LoVo (cell line): ENCODE measurements at regions not wholly inside any gene's neighbourhood (a gene's known extent, or its start where the extent isn't known, plus 50 kb on each side); places are given as distances from the start of the nearest gene placed in this dataset.

Experiments
- DNase-seq: peaks from one replicate; pipeline ENCODE4 v3.0.0-alpha.2; 2016; ENCODE audit warnings: low spot score

DNA sequence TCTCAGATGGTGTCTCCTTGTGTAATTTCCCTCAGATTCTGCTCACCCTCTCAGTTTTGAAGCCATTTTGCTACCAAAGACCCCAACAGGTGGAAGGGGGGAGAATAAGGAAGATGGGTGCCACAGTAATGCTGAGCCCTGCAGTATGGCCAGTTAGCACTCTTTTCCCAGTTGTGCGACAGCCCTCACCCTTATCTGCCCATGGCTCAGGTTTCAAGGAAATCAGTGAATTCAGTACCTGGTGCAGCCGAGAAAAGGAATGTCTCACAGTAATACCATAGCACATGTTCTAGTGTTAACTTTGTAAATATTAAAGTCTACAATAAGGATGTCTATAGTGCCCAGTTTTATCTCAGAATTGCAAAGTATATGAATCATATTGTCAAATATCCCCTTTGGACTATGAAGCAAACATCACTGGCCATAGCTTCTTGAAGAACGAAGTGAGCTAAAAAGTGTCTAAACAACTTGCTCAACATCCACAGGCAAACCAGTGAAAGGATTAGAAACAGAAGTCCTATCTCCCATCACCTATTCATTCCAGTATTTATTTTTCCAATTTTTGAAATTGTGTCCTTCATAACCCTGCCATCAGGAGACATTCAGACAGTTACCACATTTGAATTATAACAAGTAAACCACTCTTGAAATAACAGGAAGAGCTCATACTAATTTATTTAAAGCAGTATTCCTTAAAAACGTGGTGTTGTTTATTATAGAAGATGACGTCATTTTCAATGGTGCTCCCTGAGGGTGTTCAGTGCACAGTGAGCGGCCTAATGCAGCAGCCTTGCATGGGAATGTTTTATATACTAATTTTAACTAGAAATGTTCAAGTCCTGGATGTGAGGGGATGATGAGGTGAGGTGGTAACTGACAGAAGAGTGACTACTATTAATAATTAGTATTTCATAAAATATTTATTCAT is 366.2 kb downstream of the TFAP2A start:
- no peak for DNase-seq

DNA sequence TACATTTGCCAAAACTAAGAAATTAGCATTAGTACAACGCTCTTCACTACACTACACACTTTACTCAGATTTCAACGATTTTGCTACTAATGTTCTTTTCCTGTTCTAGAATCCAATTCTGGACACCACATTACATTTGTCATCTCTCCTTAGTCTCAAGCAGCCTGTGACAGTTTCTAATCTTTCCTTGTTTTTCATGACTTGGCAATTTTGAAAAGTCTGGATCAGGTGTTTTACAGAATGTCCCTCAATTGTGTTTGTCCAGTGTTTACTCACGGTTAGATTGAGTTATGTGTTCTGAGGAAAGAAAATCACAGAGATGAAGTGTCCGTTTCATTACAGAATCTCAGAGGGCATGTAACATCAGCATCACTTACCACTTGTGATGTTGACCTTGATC is 372.6 kb downstream of the TFAP2A start:
- DNase-seq: no peak

DNA sequence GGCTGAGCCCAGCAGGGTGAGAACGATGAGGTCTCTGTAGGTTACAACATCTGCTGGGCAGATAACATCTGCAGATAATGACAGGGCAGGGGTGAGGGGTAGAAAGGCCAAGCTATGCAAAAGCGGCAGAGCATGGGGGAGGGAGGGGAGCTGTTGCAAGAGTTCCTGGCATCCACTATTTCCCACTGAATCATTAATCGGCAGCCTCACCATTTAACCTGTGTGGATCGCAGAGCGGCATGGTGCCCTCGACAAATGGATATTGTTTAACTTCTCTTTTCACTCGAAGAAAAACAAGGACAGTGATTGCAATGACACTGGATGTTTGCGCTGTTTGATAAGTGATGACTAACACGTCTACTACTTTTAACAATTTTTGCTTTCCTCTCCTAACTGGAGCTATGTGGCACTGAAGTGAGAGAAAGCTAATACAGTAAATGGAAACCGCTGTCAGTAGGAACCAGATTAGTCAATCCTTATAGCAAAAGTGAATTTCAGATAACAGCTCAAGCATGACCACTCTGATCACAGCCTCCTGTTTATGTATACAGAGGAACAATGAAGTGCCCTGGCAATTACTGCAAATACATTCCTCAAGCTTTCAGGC is 381.5 kb downstream of the TFAP2A start:
- peak; percentile 2 for DNase-seq

GRCh38 chr6:10031617-10032016 is 383.3 kb downstream of the TFAP2A start:
- no peak for DNase-seq

GRCh38 chr6:10030942-10031537 is 383.8 kb downstream of the TFAP2A start:
- DNase-seq: peak; percentile 37

GRCh38 chr6:10028222-10028621 is 386.7 kb downstream of the TFAP2A start:
- no peak for DNase-seq

DNA sequence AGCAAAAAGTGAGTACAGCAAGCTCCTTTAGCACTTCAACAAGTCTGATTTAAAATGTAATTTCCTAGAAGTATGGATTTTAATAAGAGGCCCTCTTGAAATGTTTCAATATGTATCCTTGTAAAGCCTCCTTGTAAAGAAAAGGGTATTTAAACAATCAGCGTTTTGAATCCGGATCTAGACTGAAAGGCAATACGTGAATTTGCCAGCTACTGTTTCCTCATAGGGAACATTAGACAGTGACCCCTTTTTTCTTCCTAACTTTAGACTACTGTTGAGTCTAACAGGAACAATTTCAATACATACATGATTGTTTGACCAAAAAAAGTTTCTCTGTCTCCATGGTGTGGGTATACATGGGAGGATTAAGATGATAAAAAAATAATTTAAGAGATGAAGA is 395.0 kb downstream of the TFAP2A start:
- no peak for DNase-seq

- DNase-seq: no peak
Observed at GRCh38 chr6:10014557-10014956, 400.3 kb downstream of the TFAP2A start.

DNA sequence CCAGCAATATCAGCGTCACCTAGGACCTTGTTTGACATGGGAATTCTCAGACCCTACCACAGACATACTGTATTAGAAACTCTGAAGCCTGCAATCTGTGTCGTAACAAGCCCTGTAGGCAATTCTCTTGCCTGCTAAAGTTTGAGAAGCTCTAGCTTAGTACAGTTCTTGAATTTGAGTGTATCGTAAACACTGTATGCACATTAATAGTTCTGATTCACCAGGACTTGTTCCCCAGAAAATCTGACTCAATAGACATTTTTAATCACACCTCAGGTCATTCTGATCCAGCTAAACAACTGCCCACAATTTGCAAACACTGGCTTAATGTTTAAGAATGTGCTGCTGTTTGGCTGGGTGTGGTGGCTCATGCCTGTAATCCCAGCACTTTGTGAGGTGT is 414.3 kb downstream of the TFAP2A start:
- DNase-seq: no peak

GRCh38 chr6:9999796-10000195 is 415.1 kb downstream of the TFAP2A start:
- DNase-seq: no peak

- no peak for DNase-seq
Observed at GRCh38 chr6:9986273-9986672, 428.6 kb downstream of the TFAP2A start.

GRCh38 chr6:9985481-9985880 is 429.4 kb downstream of the TFAP2A start:
- no peak for DNase-seq

- no peak for DNase-seq
Observed at GRCh38 chr6:9984607-9985006, 430.3 kb downstream of the TFAP2A start.

- DNase-seq: no peak
Observed at GRCh38 chr6:9983168-9983567, 431.7 kb downstream of the TFAP2A start.

DNA sequence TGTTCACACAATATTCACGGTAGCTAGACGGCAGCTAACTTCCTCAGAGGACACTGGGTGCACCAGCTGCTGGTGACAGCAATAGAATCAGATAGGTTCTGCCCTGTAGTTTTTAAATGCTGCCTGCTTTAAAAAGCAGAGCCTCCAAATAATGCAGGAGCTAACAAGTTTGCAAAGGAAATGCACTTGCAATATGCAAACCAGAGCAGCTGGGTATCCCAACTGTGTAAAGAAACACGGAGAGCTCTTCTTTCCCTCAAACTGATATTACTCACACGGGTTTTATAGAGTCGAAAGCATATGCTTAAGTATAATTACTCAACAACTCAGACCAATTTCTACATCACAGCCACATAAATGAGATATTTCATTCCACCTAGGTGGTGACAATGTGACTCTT is 432.7 kb downstream of the TFAP2A start:
- no peak for DNase-seq

DNA sequence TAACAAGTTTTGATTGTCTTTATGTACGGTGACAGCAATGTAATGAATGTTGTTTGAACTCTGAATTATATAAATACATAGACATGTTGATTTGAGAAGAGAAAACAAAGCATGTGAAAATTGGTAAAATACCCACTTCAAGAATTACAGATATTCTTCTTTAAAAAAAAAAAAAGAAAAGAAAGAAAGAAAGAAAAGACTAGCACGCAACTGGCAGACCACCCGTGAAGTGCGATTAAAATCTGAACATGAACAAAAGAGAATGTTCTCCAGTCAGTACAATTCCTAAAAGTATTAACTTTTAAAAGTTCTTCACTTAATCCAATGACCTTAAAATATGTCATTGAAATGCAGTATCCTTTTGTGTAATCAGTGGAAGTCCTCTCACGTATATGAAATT is 434.9 kb downstream of the TFAP2A start:
- DNase-seq: no peak

- DNase-seq: no peak
Observed at GRCh38 chr6:9978480-9978879, 436.4 kb downstream of the TFAP2A start.

GRCh38 chr6:9977411-9977810 is 437.5 kb downstream of the TFAP2A start:
- no peak for DNase-seq

DNA sequence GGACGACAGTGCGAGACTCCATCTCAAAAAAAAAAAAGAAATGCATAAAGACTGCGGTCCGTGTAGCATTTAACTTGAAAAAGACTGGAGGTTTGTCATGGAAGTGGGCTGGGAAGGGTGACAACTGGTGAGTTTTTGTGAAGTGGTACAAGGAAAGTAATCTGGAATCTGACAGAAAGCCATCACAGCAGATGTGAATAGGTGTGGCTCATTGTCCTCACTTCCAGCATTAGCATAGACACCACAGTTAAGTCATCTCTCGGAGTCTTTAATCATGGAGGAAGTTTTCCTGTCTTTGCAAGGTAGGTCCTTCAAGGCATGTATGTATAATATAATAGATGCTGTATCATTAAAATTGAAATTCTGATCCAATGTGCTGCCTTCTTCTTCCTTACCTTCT is 453.2 kb downstream of the TFAP2A start:
- no peak for DNase-seq

DNA sequence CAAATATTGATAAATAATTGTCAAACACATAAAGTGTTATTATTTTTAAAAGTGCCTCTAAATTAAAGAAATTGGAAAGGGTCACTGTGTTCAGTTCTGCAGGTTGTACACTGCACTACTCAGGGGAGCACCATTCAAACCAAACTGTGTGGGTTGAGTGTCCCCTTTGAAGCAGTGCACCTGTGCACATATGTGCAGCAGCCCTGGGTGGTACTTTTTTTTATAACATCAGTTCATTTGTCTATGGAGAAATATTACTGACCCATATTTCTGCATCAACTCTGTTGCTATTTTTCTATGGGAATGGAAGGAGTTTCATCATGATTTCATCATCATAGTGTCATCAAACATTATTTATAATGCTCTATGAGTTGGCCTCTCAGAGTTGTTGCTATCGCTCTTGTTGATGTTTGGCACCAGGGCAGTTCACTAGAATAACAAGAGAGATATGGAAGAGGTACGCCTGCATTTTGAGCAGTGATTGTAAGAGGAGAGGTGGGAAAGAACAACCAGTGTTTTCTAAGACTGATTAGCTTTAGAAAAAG is 457.6 kb downstream of the TFAP2A start:
- no peak for DNase-seq

DNA sequence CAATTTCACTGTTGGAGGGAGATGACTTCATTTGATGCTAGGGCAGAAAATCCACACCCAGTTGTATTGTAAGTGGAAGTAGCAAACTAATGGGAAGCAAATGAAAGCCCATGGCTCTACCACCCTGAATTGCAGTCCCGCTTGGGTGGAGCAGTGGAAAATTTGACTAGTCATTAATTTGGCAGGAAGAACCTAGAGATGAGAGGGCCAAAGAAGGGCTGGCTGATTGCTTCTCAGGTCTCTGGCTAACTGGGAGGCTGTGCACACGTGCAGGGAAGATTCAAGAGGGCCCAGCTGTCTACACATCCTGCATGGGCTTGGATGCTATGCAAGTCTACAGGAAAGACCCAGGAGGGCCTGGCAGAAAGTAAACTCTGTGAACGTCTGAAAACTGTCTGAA is 466.2 kb downstream of the TFAP2A start:
- no peak for DNase-seq

- no peak for DNase-seq
Observed at GRCh38 chr6:9943986-9944385, 470.9 kb downstream of the TFAP2A start.

DNA sequence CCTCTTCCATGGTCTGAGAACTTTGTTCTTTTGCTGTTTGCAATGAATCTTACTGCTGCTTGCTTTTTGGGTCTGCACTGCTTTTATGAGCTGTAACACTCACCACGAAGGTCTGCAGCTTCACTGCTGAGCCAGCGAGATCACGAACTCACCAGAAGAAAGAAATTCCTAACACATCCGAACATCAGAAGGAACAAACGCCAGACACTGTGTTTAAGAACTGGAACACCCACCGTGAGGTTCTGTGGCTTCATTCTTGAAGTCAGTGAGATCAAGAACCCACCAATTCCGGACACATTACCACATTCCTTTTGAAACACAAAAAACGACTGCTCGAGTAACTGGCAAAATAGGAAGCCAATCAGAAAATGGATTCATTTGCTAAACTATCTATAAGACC is 471.8 kb downstream of the TFAP2A start:
- no peak for DNase-seq
